ENCODE measurements at regions not wholly inside any gene's neighbourhood (a gene's known extent, or its start where the extent isn't known, plus 50 kb on each side); places are given as distances from the start of the nearest gene placed in this dataset.

DNA sequence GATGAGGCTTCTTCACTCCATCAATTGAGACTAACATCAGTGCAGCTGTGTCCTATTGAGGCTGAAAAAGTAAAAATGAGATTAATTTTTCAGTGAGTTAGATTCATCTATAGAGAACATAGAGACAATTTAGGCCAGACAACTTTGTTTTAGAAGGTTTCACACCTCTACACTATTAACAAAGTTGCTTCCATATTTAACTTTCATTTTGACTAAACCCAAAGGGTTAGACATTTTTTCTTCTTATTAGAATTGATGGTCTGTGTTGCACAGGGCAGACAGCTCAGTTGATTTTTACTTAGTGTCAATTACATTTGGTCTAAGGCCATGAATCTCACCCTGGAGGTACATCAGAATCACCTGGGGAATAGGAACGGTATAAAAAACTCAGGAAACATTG is 130.2 kb upstream of the NXPH2 start:
- TF ChIP-seq, protein P1, sequence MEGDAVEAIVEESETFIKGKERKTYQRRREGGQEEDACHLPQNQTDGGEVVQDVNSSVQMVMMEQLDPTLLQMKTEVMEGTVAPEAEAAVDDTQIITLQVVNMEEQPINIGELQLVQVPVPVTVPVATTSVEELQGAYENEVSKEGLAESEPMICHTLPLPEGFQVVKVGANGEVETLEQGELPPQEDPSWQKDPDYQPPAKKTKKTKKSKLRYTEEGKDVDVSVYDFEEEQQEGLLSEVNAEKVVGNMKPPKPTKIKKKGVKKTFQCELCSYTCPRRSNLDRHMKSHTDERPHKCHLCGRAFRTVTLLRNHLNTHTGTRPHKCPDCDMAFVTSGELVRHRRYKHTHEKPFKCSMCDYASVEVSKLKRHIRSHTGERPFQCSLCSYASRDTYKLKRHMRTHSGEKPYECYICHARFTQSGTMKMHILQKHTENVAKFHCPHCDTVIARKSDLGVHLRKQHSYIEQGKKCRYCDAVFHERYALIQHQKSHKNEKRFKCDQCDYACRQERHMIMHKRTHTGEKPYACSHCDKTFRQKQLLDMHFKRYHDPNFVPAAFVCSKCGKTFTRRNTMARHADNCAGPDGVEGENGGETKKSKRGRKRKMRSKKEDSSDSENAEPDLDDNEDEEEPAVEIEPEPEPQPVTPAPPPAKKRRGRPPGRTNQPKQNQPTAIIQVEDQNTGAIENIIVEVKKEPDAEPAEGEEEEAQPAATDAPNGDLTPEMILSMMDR (IDR thresholded peaks at IDR 0.05), result no peak
- TF ChIP-seq POLR2A (IDR thresholded peaks at IDR 0.05) (no peak), POLR2AphosphoS5 (IDR thresholded peaks at IDR 0.05) (no peak), EP300 (IDR thresholded peaks at IDR 0.05) (no peak)

Measured in gastroesophageal sphincter (tissue), 3 donors.